ENCODE measurements at regions not wholly inside any gene's neighbourhood (a gene's known extent, or its start where the extent isn't known, plus 50 kb on each side); places are given as distances from the start of the nearest gene placed in this dataset.
"Not testable (repeated sequence)": the region's sequence is repeated elsewhere in the genome, so short reads cannot be mapped to it uniquely, and the experiment has no call there.

DNA sequence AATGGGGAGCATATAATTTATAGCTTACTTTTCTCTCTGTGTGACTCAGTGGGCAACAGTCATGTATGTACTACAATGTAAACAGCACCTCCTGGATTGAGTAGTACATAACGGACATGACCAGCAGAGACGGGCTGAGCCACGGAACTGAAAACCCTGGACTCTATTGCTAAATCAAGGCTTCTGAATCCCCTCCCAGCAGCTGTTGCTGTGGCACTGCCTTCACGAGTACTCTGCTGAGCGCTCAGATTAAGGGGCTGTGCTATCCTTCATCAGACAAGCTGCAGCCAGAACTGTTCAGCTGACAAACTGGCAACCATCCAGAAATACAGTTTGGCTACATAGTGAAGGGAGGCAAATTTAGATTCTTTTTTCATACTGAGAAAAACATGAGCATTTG, 131.3 kb upstream of the CCDC180 start:
- peak; percentile 7 for DNase-seq

DNA sequence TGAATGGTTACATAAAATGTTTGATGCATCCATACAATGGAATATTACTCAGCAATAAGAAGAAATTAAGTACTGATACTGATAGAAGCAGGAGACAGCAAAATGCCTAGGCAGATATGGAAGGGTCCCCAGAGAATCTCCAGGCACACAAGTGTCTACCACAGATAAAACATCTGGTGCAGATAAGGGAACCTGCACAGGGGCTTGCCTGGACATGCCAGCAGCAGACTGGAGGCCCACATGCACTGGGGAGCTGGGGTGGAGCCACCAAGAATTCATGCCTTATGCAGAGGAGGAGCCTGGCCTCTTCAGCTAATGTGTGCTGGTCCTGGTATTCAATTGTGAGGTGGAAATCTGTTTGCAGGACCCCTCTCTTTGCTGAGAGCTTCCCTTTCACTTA, 129.2 kb upstream of the CTSV start:
- not testable (repeated sequence) for DNase-seq

DNA sequence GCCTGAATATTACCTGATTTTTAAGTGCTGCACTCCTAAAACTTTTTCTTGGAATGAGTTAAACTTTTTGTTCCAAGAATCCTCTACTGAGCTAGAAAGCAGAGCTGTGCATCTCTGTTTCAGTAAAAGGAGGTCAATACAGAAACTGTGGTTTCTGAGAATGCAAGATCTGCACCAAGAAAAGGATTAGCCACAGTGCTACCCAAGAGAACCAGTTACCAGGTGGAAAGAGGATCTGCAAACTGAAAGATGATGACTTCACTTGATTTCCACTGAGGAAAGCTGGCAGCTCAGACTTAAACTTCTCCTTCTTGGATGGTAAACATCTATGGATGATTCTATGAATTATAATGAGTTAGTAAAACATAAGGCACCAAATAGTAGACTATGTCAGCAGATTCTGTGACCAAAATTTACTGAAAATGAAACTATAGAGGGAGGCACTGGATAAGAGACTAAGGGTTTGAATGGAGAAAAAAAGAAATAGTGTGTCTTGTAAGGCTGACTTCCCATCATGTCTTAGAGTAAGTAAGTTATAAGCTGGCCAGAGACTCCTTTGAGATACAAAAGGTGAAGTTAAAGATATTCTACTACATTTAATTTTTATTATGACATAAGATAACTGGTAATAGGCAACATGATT, 127.7 kb upstream of the CTSV start:
- peak; percentile 58 for DNase-seq

DNA sequence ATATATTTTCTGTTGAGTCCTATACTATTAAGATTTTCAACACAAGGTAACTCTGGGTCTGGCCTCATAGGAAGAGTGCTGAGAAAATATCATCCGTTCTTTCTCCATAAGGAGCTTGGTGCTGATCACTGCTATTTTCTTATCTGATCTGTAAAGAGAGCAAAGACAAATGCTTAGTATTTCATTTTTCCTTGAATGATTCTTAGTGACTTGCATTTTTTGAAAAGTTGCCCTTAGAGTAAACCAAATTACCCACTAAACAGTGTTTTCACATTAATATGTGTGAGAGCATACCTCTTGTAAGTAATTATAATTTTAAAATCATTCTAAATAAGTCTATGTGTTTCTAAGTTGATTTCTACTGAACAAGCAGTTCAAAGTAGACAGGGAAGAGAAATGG, 121.3 kb upstream of the CTSV start:
- no peak for DNase-seq

DNA sequence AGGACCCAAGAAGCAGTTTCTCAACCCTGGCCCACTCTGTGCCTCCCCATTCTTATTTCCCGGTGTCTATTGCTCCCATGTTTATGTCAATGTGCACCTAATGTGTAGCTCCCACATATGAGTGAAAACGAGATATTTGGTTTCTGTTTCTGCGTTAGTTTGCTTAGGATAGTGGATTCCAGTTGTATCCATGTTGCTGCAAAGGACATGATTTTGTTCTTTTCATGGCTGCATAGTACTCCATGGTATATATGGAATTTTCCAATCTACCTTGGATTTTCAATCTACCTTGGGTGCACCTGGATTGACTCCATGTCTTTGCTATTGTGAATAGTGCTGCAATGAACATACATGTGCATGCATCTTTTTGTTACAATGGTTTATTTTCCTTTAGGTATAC, 119.8 kb upstream of the CTSV start:
- not testable (repeated sequence) for DNase-seq

DNA sequence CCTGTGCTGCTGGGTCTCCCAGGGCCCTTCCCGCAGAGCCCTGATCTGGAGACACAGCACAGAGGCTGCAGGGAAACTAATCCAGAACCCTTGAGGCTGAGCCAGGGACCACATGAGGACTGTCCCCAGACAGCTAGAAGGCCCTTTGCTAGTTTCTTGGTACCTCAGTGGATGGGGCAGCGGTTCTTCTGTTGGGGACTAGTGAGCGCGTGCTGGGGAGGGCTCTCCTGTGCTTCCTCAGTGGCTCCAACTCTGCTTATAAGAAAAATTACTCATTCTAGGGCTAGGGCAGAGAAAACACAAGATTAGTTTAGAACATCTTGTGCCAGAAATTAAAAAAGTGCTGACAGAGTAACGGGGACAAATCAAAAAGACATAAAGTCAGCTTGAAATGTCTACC, 116.5 kb upstream of the CTSV start:
- DNase-seq = not testable (repeated sequence)

DNA sequence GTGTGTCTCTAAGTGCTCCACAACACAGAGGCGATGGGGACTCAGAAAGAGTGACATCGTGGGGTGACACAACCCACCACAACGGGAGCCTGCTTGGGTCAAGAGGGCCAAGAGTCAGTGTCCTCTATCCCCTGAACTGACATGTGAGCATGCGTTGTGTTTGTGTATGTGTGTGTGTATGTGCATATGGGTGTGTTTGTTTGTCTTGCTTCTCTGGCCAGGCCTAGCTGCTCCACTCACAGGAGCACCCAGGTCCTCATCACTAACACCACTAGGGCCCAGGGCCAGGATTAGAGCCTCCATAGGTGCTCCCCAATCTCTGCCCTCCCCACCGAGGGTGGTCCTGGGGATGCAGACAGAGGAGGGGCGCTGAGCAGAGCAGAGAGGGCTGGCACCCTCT, 115.0 kb upstream of the CTSV start:
- no peak for DNase-seq

DNA sequence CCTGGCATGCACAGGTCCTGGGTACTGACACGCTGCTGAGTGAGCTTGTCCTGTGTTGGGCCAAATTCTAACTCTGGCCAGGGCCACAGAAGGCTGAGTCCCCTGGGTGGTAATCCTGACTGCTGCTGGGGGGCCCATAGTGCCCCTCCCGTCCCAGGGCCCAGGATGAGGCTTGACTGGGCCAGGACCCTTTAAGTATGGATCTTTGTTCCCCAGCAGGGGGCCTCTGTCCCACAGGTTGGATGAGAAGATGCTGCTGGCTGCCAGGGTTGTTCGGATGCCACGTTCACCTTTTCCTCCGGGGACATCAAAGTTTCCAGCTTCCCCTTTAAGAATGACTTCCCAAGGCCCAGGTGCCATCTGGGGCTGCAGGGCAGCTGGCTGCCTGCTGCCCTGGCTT, 114.2 kb upstream of the CTSV start:
- DNase-seq = not testable (repeated sequence)

DNA sequence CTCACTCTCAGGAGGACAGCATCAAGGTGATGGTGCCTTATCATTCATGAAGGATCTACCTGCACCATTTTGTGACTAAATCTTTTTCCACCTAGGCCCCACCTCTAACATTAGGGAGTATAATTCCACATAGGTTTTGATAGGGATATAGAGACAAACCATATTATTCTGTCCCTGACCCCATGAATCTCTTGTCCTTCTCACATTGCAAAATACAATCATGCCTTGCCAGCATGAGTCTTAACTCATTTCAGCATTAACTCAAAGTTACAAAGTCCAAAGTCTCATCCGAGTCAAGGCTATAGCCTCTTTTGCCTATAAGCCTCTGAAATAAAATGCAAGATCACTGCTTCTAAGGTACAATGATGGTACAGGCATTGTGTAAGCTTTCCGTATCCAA, 111.5 kb upstream of the CTSV start:
- not testable (repeated sequence) for DNase-seq

DNA sequence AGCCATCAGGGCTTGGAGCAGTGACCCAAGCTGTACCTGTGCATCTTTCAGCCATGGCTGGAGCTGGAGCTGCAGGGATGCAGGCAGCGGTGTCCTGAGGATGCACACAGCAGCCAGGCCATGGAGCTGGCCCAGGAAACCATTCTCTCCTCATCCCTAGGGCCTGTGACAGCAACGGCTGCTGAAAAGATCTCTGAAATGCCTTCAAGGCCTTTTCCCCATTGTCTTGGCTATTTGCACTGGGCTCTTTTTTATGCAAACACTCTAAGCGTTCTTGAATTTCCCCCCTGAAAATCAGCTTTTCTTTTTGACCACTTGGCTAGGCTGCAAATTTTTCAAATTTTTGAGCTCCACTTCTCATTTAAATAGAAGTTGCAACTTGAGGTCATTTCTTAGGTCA, 109.5 kb upstream of the CTSV start:
- DNase-seq = not testable (repeated sequence)

DNA sequence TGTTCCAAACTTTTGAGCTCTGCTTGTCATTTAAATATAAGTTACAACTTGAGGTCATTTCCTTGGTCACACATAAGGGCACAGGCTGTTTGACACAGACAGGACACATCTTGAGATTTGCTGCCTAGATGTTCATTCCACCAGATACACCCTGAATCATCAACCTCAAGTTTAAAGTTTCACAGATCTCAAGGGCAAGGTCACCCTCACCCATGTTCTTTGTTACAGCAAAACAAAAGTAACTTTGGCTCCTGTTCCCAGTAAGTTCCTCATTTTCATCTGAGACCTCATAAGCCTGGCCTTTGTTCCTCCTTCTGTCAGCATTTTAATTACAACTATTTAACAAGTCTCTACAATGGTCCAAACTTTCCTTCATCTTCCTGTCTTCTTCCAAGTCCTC, 106.7 kb upstream of the CTSV start:
- not testable (repeated sequence) for DNase-seq

DNA sequence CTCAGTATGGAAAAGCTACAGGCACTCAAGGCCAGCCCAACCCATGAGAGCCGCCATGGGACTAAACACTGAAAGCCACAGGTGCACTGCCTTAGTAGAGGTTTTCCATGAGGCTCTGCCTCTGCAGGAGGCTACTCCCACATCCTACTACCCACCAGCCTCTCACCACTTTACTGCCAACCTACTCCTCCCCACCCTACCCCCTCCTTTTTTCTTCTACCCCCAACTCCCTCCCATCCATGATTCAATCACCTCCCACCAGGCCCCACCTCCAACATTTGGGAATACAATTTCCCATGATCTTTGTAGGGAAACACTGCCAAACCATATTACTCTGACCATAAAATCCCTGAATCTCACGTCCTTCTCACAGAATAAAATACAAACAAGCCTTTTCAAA, 101.6 kb upstream of the CTSV start:
- DNase-seq = no peak

DNA sequence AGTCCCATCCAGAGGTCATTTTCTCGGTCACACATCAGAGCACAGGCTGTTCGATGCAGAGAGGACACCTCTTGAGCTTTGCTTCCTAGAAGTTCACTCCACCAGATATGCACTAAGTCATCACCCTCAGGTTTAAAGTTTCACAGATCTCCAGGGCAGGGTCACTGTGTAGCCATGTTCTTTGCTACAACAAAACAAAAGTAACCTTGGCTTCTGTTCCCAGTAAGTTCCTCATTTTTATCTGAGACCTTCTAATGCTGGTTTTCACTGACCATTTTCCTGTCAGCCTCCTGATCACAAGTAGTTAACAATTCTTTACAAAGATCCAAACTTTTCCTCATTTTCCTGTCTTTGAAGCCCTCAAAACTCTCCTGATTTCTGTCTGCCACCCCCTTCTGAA, 97.5 kb upstream of the CTSV start:
- DNase-seq = no peak

DNA sequence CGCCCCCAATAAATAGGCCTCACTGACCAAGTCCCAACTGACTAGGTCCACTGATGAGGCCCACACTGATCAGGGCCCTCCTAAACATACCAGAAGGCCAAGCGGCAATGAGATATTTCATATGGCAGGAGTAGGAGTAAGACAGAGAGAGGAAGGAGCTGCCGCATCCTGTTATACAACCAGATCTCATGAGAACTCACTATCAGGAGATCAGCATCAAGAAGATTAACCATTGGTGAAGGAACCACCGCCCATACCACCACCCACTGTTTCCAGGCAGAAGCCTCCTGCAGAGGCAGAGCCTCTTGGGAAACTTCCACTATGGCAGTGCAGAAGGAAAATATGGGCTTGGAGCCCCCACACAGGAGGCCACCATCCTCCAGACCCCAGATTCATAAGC, 95.0 kb upstream of the CTSV start:
- DNase-seq = not testable (repeated sequence)

DNA sequence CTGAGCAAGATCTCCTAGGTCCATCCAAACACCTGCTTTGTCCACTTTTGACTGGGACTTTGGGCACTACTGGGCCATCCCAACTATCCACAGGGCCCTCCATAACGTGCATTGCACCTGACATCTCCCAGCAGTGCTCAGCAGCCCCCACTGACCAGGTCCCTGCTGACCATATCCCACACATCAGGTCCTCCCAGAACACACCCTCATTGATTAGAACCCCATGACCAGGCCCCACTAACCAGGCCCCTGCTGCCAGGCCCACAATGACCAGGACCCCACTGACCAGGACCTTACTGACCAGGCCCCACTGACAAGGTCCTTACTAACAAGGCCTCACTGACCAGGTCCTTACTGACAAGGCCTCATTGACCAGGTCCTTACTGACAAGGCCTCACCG, 93.9 kb upstream of the CTSV start:
- no peak for DNase-seq

DNA sequence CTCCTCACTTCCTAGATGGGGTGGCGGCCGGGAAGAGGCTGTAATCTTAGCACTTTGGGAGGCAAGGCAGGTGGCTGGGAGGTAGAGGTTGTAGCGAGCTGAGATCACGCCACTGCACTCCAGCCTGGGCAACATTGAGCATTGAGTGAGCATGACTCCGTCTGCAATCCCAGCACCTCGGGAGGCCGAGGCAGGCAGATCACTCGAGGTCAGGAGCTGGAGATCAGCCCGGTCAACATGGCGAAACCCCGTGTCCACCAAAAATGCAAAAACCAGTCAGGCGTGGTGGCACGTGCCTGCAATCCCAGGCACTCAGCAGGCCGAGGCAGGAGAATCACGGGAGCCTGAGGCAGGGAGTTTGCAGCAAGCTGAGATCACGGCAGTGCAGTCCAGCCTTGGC, 91.9 kb upstream of the CTSV start:
- DNase-seq = not testable (repeated sequence)

DNA sequence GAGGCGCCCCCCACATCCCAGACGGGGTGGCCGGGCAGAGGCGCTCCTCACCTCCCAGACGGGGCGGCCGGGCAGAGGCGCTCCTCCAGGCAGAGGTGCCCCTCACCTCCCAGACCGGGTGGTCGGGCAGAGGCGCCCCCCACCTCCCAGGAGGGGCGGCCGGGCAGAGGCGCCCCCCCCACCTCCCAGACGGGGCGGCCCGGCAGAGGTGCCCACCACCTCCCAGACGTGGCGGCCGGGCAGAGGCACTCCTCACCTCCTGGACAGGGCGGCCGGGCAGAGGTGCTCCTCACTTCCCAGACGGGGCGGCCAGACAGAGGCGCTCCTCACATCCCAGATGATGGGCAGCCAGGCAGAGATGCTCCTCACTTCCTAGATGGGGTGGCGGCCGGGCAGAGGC, 91.4 kb upstream of the CTSV start:
- DNase-seq = not testable (repeated sequence)

DNA sequence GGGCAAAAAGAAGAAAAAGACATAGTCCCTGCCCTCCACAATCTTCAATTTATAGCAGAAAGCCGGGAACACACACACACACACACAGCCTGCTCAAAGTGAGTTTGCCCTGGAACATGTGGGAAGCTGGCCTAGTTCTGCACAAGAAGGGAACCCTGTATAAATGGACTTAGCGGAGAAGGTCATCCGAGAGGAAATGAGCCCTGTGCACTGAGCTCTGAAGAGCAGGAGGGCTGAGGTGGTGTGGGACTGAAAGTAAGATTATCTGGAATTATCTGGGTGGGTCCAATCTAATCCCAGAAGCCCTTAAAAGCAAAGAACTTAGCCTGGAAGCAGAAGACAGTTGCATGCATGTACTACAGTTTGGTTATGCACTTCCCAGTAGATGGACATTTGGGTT, 90.0 kb upstream of the CTSV start:
- DNase-seq = no peak

DNA sequence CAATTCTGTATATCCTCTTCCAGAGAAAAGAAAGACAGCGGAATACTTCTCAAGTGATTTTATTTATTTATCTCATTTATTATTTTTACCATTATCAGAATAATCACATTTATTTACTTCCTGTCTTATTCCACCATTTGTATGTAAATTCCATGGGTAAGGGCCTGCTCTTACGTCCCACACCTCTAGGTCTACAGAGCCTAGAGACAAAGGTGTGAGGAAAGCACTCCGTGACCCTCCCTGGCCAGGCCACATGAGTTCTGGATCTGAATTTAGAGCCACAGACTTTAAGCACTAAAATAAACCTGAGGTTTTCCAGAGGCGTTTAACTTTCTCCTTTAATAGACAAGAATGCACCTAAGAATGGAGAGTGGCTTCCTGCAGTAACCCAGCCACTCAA, 85.3 kb upstream of the CTSV start:
- DNase-seq = no peak

DNA sequence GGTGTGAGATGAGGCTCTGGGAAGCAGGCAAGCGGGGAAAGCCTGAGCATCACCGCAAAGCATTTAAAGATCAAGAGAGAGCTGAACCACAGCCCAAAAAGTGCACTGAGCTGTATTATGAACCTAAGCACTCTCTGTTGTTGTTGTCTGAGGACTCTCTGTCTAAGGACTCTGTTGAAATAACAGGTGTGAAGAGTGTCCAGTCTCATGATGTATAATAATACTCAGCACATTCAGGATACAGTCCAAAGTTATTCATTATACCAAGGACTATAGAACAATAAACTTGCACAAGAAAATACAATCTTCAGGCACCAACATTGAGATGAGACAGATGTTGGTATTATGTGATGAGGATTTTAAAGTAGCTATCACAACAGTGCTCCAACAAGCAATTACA, 71.8 kb upstream of the CTSV start:
- no peak for DNase-seq

DNA sequence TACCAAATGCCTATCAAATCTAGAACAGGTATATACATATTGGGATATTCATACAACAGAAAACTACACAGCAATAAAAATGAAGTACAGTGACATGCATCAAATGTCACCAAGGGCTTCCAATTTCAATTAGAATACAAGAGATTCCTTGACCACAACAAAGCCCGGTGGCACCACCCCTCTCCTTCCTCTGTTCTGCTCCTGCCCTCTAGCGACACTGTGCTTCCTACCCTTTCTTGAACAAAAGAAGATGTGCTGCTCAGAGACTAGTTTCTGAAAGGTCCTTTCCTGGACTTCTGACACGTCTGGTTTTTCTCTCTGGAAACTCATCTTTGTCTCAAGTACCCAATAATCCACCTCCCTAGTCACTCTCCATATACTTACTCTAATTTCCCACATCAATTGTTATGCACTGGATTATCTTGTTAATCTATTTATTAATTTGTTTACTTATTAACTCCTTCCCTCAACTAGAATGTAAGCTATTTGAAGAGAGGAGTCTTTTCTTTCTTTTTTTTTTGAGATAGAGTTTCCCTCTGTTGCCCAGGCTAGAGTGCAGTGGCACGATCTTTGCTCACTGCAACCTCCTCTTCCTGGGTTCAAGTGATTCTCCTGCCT, 70.4 kb upstream of the CTSV start:
- peak; percentile 51 for DNase-seq

DNA sequence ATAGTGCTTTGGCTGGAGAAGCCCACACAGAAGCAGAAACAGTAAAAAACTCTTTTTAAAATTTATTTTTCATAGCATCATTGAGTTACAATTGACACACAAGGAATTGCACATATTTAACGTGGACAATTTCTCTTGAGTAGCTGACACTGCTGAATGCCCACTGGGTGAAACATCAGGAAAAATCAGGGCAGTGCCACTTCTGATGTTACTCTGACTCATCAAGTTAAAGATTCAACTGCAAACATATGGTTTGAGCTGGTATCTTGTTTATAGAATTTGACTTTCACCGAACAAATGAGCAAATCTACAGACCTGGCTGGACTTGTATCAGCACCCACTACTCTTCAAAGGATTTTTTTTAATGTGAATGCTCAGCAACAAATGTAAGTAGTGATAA, 66.3 kb upstream of the CTSV start:
- DNase-seq = not testable (repeated sequence)

DNA sequence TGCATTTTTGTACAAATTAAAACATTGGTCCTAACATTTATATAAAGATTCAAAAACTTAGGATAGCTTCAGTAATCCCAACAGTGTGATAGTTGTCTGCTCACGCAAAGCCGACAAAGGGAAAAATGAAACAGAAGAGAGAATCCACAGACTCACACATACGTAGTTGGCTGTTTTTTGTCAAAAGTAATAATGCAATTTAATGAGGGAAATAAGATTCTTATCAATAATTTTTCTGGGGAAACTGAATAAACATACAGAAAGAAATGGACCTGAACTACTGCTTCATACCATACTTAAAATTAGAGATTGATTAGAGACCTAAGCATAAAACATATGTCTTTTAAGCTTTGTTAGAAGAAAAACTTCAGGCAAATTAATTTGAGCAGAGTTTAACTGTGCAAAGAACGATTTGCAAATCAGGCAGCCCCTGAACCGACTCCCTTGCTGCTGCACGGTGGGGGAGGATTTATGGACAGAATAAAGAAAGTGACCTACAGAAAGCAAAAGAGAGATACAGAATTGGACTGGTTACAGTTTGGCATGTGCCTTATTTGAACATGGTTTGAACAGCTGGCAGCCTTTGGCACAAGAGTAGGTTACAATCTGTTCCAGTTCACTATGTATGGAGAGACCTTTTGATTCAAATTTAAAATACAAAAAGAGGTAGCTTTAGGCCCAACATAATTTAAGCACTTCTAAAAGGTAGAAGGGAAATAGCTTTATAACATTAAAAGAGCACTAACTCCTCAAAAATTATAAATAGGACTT, 64.9 kb upstream of the CTSV start:
- not testable (repeated sequence) for DNase-seq

DNA sequence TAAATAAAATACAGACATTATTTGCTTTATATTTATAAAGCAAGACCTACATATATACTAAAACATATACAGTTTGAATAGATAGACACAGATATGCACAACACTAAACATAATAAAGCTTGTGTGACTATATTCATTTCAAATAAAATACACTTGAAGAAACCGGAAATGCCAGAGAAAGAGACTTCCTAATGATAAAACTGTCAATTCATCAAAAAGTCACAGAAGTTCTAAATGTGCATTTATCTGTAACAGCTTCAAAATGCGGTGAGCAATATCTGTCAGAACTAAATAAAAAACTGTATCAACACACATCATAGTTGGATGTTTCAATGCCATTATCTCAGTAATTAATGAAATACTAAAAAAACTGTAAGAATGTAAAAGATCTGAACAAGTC, 60.6 kb upstream of the CTSV start:
- not testable (repeated sequence) for DNase-seq
